GM18909 (cell line): ENCODE measurements at regions not wholly inside any gene's neighbourhood (a gene's known extent, or its start where the extent isn't known, plus 50 kb on each side); places are given as distances from the start of the nearest gene placed in this dataset.

Source experiments
- ATAC-seq: cut with Tn5 transposase; IDR thresholded peaks from one replicate; pipeline ENCODE4 v1.9.1; 2021; ENCODE audit warnings: mild to moderate bottlenecking; ENCODE audit not compliant: unreplicated experiment, poor library complexity

- no peak for ATAC-seq
Observed at GRCh38 chr20:52789716-52790115, 182.4 kb upstream of the TSHZ2 start.

DNA sequence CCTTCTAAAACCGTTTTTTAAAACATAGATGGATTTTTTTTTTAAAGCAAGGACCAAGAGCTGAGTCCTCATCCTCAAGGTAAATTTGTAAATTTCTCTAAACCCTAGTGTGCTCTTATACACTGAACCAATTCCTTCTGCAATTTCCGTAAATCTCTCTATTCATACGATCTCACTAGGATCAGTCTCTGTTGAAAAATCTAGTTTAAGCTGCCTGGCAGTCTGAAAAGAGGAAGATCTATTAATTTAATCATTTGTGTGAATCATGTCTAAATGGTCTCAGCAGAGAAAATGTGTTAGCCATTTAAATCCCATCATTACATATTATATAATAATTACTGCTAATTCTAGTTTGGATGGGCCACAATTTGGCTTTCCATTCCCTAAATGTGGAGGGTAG is 184.2 kb upstream of the TSHZ2 start:
- ATAC-seq = no peak

GRCh38 chr20:52787216-52787615 is 184.9 kb upstream of the TSHZ2 start:
- ATAC-seq = no peak

GRCh38 chr20:52785679-52786078 is 186.5 kb upstream of the TSHZ2 start:
- ATAC-seq = no peak

DNA sequence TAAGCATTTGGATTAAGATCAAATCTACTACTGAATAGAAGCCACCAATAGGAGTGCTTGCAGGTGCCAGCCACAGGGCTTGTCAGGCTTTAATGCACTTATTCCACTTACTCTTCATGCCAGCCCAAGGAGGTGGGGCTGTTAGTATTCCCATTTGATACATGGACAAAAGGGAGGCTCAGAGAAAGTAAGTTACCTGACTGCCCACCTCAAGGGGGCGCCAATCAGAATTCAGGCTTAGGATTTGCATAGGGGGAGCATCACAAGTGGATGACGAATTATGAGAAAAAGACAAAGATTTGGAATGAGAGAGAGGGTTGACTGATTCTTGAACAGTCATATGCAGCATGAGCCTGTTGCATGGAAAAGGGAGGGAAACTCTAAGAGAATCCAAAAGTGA is 188.4 kb upstream of the TSHZ2 start:
- no peak for ATAC-seq

DNA sequence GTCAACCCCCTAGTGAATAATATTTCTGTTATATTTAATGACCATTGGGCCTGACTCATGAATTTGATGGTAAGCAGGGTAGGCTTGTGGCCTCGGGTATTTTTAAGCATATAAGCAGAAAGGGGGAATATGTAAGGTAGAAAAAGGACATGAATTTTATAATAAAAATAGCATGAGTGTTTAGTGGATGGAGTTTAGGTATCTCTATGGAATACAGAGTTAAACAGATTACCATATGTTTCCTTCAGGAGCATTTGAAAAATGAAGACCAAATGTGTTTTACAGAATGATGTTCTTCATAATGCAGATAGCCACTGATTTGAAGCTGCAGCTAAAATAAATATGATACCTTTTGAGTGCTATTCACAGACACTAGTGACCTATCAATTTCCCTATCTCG is 191.7 kb upstream of the TSHZ2 start:
- no peak for ATAC-seq

DNA sequence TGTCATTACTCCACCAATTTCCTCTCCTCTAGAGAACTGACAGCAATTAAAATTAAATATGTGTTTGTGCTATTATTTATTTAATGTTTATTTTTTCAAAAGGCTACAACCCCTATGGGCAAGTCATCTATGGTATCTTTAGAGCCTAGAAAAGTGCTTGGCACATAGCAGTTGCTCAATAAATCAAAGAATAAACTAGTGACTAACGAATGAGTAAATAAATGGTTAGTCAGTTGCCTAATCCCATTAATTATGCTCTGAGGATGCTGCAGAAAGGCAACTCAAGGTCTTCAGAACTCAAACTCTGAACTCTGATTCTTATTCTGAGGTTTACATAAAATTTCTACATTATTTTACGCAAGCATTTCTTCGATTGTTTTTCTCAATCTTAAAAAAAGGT is 193.0 kb upstream of the TSHZ2 start:
- no peak for ATAC-seq

DNA sequence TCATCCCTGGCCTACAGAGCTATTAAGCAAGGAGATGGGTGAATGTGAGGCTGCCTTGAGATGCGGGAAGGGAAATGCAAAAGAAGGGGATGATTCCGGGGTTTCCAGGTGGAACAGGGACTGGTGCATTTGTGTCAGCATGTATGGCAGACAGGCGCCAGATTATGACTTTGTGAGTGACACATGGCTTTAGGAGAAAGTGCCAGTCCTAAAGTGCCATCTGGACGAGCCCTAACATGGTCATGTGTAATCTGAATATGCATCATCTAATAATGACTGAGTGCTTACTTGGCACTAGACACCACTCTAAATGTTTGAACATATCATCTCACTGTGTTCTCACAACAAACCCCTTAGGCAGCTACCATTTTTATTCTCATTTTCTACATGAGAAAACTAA is 195.0 kb upstream of the TSHZ2 start:
- ATAC-seq = no peak

GRCh38 chr20:52775786-52776185 is 196.4 kb upstream of the TSHZ2 start:
- ATAC-seq = no peak

GRCh38 chr20:52768694-52769093 is 203.5 kb upstream of the TSHZ2 start:
- ATAC-seq = no peak

DNA sequence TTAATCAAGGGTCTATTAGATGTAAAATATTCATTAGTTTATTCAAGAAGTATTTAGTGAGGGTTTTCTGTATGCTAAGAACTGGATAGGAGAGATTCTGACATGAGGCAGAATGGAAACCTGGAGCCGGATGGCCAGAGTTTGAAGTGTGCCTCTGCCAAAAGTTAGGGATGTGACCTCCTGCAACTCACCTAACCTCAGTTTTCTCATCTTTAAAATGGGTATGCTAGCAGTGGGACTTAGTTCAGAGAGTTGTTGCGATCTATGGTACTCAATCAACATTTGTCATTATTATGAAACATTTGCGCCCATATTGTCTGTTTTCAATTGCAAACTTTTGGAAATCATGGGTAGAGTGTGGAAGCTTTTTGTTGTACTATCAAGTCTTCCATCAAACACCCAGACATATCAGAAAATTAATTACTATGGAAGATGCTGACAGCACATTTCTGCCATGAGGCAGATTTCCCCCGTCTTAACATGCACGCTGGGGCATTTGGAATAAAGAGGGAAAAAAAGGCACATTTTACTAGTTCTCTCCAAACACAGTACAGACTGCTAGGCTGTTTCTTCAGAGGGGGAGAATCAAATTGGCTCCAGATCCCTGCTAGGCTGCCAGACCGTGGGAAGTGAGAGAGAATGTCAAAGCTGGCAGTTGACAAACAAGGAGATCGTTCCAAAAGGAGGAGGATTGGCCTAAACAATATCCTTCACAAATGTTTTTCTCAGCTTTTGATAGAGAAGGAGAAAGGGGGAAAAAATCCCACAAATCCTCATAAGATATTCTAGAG is 205.3 kb upstream of the TSHZ2 start:
- no peak for ATAC-seq

- ATAC-seq = no peak
Observed at GRCh38 chr20:52763321-52763853, 208.8 kb upstream of the TSHZ2 start.

- no peak for ATAC-seq
Observed at GRCh38 chr20:52761867-52762266, 210.3 kb upstream of the TSHZ2 start.

- ATAC-seq = no peak
Observed at GRCh38 chr20:52760791-52761190, 211.4 kb upstream of the TSHZ2 start.

DNA sequence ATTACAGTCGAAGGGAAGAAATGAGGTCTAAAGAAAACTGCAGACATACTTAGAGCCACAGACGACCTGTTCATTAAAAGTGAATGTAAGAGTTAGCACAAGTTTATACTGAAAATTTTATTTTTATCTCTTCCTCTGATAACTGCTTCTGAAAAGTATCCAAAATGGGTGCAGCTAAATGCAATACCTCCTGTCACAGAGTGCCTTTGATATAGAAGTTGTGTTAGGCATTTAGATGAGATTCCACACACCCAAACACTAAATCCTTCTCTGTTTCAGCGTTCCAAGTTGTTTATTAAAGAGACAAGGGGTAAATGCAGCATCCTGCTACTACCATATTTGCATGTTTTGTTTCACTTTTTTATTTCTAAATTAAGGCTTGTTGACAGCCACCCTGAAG is 214.7 kb upstream of the TSHZ2 start:
- ATAC-seq = no peak

GRCh38 chr20:52755744-52756143 is 216.4 kb upstream of the TSHZ2 start:
- ATAC-seq = no peak

DNA sequence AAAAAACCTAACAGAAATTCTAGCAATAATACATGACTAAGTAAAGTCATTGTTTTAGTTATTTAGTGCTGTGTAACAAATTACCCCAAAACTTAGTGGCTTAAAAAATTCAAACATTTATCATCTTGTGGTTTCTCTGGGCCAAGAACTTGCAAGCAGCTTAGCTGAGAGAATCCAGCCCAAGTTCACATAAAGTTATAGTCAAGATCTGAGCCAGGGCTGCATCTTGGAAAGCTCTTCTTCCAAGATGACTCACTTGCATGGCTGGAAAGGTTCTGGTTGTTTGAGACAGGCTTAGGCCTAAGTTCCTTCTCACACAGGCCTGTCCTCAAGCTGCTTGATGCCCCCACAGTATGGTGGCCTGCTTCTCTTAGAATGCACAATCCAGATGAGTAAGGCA is 217.8 kb upstream of the TSHZ2 start:
- no peak for ATAC-seq

- ATAC-seq = no peak
Observed at GRCh38 chr20:52752023-52752422, 220.1 kb upstream of the TSHZ2 start.

GRCh38 chr20:52751571-52751970 is 220.6 kb upstream of the TSHZ2 start:
- ATAC-seq = no peak

- no peak for ATAC-seq
Observed at GRCh38 chr20:52749938-52750337, 222.2 kb upstream of the TSHZ2 start.

DNA sequence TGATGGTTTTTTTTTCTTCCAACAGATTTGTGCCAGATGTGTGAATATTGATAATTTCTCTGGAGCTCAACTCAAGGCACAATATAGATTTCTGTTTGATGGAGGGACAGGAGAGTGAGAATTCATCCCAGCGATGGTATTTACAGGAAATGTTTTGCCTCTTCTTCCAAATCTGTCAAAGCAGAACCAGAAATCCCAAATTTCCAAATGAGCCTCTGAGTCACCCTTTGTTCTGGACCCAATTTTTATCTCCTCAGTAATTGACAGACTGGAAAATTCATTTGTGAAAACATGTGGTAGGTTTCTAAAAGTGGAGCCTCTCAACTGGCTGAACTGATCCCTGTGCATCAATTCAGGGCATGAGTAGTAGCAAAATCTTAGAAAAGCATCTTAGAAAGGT is 223.2 kb upstream of the TSHZ2 start:
- ATAC-seq = no peak

GRCh38 chr20:52748285-52748932 is 223.7 kb upstream of the TSHZ2 start:
- no peak for ATAC-seq
